ENCODE measurements at regions not wholly inside any gene's neighbourhood (a gene's known extent, or its start where the extent isn't known, plus 50 kb on each side); places are given as distances from the start of the nearest gene placed in this dataset.

DNA sequence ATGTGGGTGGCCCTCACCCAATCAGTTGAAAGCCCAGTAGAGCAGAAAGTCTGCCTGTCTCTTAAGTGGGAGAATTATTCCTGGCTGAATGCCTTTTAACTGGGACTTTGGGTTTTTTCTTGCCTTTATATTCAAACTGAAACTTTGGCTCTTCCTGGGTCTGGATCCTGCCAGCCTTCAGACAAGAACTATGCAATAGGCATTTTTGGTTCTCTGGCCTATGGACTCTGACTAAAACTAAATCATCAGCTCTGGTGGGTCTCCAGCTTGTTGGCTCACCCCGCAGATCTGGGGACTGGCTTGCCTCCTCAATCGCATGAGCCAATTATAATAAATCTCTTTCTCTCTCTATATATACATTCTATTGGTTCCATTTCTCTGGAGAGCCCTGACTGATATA, 173.0 kb upstream of the IGF1 start:
- no peak for DNase-seq

DNA sequence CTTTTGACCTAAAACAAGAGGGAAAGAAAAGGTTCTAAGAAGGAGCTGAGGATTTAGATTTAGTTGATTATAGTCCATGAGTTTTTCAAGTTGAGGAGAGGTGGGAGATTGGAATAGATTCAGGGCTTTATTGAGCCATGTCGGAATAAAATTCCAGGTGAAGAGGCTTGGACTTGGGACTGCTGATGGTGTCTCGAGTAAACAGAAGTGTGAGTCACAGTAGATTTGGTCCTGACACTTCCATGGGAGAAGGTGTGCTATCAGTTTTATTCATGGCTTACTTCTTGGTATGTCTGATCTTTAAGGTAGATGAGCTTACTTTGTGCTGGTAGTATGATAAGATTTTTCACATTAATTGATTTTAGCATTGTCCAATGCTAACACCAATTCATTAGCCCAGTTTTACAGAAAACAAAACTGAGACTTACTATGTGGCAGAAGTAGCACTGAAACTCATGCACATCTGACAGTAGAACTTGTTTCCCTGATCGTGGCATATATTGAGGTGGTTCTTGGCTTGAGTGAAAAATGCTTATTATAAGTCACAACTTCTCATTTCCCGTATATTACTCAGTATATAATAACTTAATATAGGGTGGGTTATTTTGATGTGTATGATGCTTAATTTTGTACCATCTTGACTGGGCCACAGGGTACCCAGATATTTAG, 172.4 kb upstream of the IGF1 start:
- DNase-seq: no peak

DNA sequence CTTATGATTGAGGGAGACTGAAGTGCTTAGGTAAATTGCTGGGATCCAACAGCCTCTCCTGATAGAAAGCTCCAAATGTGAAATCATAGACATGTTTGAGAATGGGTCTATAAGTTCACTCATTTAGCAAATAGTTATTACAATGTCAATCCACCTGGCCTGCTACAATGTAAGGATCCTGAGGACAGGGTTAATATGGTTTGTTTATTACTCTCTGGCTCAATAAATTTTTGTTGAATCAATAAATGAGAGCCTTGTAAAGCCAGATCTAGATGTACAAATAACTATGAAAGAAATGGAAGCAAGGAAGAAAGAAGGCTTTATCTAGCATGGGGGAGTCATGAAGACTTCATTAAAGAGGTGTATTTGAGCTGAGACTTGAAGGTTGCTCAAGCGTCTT, 165.6 kb upstream of the IGF1 start:
- no peak for DNase-seq

DNA sequence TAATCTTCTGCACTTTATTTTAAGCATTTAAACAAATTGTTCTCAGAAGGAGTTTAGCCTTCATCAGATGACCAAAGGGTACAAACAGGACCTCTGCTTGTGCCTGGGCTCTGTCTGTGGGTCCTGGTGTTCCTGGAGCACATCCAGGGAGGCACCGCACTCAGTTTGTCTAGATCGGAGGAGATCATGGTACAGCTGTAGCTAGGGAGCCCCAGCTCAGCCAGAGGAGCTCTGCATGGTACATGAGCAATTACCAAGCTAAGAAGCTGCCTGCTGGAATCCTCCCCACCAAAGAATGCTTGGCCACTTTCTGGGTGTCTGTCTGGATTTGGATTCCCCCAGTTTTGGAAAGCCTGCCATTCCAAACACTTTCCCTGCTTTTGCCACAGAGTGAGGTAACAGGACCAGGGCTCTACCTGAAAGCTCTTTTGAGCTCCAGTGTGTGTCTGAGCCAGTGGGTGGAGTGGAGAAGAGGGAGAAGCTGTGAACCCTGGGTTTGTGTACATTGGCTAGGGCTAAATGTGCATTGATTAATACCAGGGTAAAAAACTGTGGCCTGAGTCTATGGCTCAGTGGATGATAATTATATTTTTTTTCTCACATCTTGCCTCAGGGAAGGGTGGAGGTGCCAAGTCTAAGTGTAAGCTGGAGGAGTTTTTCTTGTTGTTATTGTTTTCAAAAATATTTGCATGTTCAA, 163.7 kb upstream of the IGF1 start:
- DNase-seq: no peak

DNA sequence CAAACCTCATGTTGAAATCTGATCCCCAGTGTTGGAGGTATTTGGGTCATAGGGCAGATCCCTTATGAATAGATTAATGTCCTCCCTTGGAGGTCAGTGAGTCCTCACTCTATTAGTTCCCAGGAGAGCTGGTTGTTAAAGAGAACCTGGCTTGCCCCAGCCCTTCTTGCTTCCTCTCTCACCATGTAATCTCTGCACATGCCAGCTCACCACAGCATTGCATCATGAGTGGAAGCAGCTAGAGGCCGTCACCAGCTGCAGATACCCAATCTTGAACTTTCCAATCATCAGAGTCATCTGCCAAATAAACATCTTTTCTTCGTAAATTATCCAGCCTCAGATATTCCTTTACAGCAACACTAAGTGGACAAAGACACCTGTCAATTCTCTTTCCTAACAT, 161.8 kb upstream of the IGF1 start:
- DNase-seq: peak; percentile 38

DNA sequence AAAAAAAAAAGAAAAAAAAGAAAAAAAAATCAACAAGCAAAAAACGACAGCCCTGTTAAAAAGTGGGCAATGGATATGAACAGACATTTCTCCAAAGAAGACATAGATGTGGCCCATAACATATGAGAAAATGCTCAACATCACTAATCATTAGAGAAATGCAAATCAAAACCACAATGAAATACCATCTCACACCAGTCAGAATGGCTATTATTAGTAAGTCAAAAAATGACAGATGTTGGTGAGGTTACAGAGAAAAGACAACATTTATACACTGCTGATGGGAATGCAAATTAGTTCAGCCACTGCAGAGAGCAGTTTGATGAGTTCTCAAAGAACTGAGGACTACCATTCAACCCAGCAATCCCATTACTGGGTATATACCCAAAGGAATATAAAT, 160.3 kb upstream of the IGF1 start:
- DNase-seq: peak; percentile 78

DNA sequence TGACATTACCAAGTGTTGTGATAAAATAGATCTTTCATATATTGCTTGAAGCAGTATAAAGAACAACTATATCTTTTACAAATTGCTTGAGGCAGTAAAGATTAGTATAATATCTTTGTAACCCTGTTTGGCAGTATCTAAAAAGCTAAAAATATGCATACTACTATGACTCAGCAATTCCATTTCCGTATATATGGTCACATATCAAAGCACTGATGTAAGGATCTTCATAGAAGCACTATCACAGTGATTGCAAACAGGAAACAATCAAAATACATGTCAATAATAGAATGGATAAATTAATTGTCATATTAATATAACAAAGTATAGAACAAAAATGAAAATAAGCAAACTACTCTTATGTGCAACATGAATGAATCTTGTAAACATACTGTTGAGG, 158.4 kb upstream of the IGF1 start:
- DNase-seq: peak; percentile 76

DNA sequence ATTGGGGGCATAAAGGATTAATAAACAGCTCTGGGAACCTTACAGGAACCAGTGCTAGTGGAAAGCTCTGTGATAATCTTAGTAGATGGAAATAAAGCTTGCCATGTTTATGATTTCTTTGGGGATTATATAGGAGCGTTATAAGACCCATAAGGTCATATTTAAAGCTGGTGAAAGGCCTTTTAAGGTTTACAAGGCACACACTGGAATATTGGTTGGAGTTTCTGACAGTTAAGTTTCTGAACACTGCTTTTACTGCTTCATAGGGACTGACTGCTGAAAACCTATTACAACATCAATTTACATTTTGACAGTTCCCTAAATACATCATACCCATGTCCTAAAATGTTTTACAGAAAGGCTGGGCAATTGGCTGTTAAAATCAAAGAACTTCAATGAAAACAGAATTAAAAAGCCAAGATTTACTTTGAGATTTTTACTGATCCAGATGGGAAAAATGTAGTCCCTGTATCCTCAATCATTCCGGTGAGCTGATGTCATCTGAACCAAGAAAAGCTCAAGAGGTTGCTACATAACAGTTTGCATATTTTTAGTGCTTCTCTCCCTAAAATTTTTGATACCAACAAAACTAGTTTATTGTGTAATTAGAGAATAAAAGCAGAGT, 153.7 kb upstream of the IGF1 start:
- DNase-seq: peak; percentile 93

DNA sequence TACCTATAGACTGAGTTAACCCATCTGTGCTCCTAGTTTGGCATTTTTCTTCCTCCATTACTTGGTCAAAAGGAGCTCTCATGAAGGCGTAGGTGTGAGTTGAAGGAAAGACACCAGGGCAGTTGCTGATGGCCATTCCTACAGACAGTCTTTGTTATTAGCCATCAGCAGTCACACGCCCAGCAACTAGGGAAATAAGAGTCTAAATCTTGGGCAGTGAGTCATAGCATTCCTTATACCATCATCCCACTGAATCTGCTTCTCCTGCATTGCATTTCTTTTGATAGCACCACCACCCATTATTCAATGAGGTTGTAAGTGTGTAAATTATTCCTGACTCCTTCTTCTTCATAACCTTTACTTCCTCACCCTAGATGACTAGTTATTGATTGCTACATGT, 150.9 kb upstream of the IGF1 start:
- DNase-seq: peak; percentile 95

DNA sequence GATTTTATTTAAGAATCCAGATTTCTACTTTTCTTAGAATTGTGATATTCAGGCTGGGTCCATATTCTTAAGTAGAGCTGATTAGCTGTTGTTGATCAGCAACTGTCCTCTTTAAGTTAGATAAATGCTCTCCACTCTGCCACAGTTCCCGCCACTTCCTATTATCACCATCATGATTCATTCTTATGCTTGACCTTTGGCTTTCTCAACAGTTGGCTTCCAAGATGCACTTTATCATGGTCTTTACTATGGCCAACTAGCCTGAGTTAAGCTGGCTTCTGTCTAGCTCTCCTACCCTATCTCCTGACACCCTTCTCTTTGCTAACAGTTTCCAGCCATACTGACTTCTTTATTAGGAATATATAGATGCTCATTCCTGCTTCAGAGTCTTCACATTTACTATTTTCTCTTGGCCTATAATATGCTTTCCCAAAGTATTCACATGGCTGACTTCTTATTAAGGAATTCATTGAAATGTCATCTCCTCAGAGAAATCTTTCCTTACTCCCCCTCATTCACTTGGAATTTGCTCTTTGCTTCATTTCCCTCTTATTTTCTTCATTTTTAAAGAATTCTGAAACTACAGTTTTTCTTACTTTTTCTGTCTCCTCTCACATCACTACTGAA, 149.0 kb upstream of the IGF1 start:
- peak; percentile 79 for DNase-seq

DNA sequence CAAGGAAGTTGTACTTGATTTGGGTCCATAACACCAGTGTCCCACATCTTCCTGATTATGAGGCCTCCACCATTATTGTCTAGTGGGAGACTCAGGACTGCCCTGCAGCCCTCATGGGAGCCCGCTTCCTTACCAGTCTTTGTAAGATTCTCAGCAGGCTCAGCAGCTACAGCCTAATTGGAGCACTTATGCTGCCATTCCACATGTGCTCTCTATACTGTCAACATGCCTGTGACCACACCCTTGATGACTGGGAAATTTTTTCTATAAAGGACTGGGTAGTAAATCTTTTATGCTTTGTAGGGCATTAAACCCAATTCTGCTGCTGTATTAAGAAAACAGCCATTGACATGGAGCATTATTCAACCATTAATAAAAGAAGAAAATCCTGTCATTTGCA, 145.5 kb upstream of the IGF1 start:
- no peak for DNase-seq

DNA sequence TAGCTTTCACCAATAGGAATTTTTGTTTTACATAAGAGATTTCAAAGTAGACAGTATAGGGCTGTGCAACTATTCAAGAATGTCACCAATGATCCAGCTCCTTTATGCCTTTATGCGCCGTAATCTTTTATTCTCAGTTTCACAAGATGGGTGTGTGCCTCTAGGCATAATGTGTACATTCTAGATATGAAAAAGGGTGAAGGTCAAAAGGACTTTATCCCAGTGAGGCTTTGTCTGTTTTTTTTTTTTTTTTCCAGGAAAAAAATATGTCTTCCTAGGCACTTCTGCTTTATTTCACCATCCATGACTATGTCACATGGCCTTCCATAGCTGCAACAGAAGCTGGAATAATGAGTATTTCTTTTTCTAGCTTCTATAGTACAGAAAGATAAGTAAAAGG, 142.3 kb upstream of the IGF1 start:
- DNase-seq: no peak

DNA sequence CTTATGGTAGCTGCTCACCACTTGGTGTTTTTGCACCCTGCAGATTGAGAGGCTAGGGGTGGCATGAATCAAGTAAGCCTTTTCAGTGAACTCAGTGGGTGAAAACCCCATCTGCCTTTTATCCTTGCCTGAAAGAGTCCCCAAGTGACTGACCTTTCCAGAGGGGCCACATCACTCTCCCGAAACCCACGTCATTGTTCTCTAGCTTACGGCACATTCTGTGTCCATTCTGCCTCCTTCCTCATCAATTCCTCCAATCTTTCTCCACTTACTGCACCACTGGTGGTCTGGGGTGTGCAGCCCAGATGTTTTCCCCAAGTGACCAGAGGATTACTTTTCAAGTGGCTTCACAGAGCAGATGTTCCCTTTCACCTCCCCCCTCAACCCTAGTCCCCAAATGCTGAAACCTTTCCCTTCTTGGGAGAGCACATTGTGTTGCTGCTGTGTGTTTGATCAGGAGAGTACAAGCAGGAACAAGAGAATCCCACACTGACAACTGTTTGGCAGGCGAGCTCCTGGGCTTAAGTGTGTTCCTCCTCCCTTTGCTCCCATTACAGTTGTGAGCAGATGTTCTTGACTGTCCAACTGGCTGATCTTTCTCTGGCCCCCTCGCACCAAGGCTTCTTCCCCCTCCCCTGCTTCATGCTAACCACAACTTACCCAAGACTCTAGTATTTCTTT, 138.0 kb upstream of the IGF1 start:
- no peak for DNase-seq

DNA sequence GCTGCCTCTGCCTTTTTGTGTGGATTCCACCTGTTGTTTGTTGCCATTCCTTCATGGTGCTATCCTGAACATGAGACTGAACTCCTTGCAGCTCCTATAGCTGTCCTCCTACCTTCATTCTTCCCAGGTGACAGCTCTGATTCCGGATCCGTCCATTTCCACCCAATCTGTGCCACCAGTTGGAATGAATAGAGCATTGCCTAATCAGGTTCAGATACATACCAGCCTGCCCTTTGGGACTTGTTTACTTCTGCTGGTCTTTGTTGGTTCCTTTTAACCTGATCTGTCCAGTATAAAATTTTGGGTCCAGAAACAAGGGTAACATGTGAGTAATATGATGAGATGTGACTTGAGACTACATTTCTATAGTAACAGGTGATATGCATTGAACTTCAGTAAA, 136.3 kb upstream of the IGF1 start:
- no peak for DNase-seq

DNA sequence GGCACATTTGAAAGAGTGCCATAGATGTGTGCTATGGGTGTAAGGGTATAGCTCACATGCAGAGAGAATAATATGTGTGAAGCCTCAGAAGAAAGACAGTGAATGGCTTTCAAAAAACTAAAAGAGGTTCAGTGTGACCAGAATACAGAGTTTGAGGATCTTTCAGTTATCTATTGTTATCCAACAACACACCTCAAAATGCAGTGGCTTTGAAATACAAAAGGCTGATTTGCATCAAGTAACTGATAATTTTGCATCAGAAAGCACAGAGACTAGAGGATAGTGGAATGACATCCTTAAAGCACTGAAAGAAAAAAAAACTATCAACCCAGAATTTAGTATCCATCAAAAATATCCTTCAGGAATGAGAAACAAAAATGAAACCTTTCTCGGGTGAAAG, 131.6 kb upstream of the IGF1 start:
- no peak for DNase-seq

DNA sequence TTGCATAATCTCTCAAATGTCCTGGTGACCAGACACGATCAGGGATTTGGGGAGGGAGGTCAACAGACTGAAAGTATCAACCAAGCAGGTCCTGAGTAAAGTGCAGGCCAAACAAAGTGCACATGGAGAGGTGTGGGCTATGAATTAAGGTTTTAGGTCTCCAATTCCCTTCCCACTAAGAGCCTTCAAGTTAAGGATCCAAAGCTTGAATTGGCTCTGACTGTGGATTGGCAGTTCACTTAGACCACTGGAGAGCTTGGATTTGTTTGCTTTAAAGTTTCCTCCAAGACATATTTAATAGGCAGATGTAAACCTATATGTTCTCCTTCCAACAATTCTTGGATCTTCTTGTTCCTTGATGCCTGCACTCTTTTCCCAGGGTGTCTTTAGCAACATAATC, 129.6 kb upstream of the IGF1 start:
- no peak for DNase-seq

DNA sequence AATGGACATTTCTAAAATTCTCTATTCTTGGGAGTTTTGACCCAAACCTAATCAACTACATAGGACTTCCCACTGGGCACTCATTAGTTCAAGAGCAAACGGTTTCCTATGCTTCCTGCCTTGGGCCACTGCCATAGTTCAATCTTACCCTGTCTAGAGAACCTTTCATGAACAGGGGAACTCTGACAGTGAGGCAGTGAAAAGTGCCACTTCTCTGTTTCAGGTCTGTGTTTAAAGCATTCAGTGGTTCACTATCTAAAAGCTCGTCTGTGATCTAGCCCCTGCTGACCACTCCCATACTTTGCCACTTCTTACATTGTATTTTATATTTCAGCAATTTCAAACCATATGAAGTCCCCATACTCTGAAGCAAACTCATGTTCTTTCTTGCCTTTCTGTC, 122.7 kb upstream of the IGF1 start:
- DNase-seq: no peak

DNA sequence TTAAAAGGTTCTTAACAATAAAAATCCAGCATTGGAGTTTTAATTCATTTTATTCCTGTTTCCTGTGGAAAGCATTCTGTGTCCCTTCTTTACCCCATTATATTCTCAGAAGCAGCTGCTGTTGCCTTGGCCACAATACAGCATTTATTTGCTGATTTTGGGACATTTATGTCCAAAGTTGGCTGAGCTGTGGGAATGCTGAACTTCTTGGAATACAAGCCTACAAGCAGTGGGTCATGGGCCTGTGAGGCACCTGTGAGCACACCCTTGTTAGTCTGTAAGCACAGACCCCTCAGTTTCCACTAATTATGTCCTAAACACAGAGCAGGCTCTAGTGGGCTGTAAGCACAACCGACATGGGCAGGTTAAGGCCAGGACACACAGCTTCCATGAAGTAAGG, 122.2 kb upstream of the IGF1 start:
- DNase-seq: no peak

DNA sequence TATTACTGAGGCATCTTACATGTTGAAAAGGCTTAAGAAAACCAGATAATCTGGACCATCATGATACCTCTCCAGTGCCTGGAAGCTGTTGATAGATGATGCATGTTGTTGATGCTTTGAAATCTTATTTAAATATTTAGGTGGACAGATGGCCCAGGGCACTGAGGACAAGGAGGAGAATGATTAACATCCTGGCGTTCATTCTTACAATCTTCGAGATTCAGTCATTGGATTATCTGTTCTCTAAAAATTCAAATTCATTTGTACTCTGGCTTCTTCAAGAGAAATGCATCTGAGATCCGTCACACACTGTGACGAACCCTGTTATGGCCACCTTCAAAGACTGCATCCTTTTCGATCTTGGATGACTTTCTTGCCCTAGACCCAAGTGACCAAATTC, 121.3 kb upstream of the IGF1 start:
- no peak for DNase-seq

DNA sequence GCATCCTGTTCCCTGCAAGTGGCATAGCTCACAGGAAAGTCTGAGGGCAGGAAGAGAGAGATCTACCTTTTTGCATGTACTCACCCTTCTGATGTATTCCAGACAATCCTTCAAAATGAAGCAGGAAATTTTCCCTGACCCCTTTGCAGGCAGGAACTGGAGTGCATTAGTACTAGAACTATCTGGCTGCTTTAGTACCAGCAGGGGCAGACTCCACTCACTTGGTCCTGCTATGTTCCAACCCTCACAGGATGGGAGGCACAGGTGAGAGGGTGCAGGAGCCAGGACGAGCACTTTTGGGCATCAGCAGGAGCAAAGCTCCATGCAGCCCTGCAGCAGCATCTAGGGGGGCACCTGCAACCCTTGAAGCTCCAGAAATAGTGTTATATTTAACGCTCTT, 116.3 kb upstream of the IGF1 start:
- no peak for DNase-seq

DNA sequence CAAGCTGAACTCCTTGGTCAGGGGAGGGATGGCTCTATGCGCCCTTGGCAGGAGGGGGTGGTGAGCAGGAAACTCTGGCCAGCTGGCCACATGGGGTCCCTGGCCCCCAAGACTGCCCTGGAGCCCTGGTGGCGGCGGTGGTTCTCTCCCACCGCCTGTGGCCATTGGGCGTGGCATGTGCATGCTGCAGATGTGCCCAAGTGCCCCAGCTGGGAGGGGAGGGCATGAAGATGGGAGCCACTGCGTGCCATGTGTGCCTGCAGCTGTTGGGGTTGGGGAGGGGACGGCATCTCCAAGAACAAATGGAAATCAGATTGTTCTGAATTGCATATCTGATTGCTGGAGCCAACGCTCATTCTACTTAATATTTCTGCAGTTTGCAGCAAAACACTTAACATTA, 115.7 kb upstream of the IGF1 start:
- no peak for DNase-seq

DNA sequence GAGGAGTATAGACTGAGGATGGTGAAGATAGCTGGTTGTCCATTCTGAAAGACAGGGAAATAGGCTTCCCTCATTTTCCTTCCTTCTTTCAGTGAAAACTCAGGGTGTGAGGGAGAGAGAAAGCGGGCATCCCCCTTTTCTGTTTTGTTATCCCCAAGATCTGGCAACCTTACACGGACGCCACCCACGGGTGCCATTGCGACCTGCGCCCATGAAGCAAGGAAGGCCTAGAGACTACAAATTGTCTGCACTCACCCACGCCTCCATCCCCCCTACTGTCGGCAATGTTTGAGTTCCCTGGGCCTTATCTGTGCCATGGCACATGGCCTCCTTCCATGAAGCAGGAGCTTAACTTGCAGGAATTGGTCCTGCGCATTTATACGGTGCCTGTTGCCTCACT, 115.0 kb upstream of the IGF1 start:
- DNase-seq: no peak

DNA sequence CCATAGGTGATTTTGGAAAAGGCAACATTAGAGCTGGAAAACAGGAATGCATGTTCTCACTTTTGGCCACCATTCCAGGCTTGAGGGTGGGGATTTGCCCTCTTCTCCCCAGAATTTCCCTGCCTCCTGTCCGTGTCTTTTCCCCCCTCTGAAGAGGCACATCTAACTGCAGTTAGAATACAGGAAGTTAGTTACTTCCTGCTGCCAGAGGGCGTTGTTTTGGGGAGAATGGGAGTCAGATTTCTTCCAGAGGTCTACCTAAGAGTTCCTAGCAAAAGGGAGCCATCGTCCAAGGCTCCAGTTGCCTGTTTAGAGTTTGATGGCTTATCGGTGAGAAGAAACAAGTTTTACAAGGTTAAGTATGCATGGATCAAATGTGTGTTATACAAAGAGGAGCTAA, 112.8 kb upstream of the IGF1 start:
- DNase-seq: no peak
